ENCODE measurements at regions not wholly inside any gene's neighbourhood (a gene's known extent, or its start where the extent isn't known, plus 50 kb on each side); places are given as distances from the start of the nearest gene placed in this dataset.
"Not testable (repeated sequence)": the region's sequence is repeated elsewhere in the genome, so short reads cannot be mapped to it uniquely, and the experiment has no call there.

DNA sequence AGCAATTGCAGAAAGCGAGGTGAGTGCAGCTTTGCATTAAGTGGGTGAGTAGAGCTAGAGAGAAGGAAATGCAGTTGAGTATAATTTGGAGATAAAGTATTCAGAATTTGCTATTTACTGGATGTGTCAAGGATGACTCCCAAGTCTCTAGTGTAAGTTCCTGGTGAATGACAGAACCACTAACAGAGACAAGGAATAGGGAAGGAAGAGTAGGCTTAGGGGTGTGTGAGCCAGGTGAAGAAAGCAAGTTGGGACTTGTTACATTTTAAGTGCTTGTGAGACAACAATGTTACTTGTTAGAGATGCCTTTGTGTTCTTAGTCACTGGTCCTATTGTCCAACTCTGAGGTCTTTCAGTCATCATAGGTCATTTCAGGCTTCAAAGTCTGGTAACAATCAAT, 70.8 kb downstream of the TBC1D26 start:
- intact Hi-C loops (cut with micrococcal nuclease; ENCODE audit: unreplicated experiment); H3K27me3 Mint-ChIP-seq (ENCODE audit: unreplicated experiment): not testable (repeated sequence)

GRCh38 chr17:15806825-15807224, 74.7 kb downstream of the TBC1D26 start:
- DNase-seq; H3K27me3 Mint-ChIP-seq (ENCODE audit: unreplicated experiment); H3K27ac Mint-ChIP-seq (ENCODE audit: unreplicated experiment); CTCF ChIA-PET; BruUV-seq (replicated peaks); H3K4me1 Mint-ChIP-seq (ENCODE audit: low read depth, unreplicated experiment); H3K4me3 Mint-ChIP-seq (ENCODE audit: low read depth, unreplicated experiment); H3K36me3 Mint-ChIP-seq (ENCODE audit: insufficient read depth, unreplicated experiment); intact Hi-C loops (cut with micrococcal nuclease; ENCODE audit: unreplicated experiment); H3K9me3 Mint-ChIP-seq (ENCODE audit: low read depth, unreplicated experiment): not testable (repeated sequence)

More for the DNA sequence above, 70.8 kb downstream of the TBC1D26 start:
- H3K27ac Mint-ChIP-seq (ENCODE audit: unreplicated experiment); DNase-seq; CTCF ChIA-PET; H3K4me1 Mint-ChIP-seq (ENCODE audit: low read depth, unreplicated experiment); H3K9me3 Mint-ChIP-seq (ENCODE audit: low read depth, unreplicated experiment); BruUV-seq (replicated peaks); H3K36me3 Mint-ChIP-seq (ENCODE audit: insufficient read depth, unreplicated experiment); H3K4me3 Mint-ChIP-seq (ENCODE audit: low read depth, unreplicated experiment): not testable (repeated sequence)

DNA sequence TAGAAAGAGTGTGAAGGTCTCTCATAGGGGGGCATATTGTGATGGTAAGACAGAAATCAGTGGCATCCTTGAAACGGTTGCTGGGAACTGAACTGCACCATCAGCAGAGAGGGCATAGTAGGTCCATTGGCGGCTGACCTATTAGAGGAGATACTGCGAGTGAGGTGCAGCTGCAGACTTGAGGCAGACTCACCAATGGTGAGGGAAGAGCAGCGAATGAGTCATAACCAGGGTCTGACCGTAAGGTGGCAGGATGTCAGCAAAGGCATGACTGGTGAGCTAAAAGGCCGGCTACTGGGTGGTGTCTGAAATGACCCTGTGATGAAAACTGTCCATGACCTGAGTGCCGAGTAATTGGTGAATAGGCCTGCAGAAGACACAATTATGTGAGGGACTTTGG, 81.3 kb downstream of the TBC1D26 start:
- intact Hi-C loops (cut with micrococcal nuclease; ENCODE audit: unreplicated experiment); BruUV-seq (replicated peaks): not testable (repeated sequence)

GRCh38 chr17:15814003-15814402, 81.9 kb downstream of the TBC1D26 start:
- H3K27ac Mint-ChIP-seq (ENCODE audit: unreplicated experiment) = not testable (repeated sequence)

More for the DNA sequence above, 81.3 kb downstream of the TBC1D26 start:
- H3K4me3 Mint-ChIP-seq (ENCODE audit: low read depth, unreplicated experiment); DNase-seq; H3K27me3 Mint-ChIP-seq (ENCODE audit: unreplicated experiment); H3K9me3 Mint-ChIP-seq (ENCODE audit: low read depth, unreplicated experiment); CTCF ChIA-PET; H3K4me1 Mint-ChIP-seq (ENCODE audit: low read depth, unreplicated experiment); H3K36me3 Mint-ChIP-seq (ENCODE audit: insufficient read depth, unreplicated experiment); H3K27ac Mint-ChIP-seq (ENCODE audit: unreplicated experiment): not testable (repeated sequence)

DNA sequence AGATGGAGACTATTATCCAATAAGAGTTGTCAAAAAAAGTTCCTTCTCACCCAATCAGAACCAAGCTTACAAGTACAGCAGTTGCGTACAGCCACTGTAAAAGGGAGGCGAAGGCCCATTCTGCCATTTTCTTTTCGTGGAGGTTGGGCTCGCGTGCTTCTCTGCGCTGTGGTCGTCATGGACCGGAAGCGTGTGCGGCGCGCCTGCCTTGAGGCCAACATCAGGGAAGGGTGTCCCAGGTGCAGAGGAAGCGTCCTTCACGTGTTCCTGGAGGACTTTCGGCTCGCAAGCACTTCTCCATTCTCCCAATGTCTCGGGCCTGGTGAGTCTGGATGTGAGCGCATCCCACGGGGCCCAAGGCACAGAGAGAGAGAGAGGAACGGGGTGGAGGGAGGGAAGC, 85.8 kb downstream of the TBC1D26 start:
- BruUV-seq (replicated peaks); H3K4me3 Mint-ChIP-seq (ENCODE audit: low read depth, unreplicated experiment); H3K36me3 Mint-ChIP-seq (ENCODE audit: insufficient read depth, unreplicated experiment); H3K27ac Mint-ChIP-seq (ENCODE audit: unreplicated experiment); H3K4me1 Mint-ChIP-seq (ENCODE audit: low read depth, unreplicated experiment); H3K27me3 Mint-ChIP-seq (ENCODE audit: unreplicated experiment); DNase-seq; H3K9me3 Mint-ChIP-seq (ENCODE audit: low read depth, unreplicated experiment); intact Hi-C loops (cut with micrococcal nuclease; ENCODE audit: unreplicated experiment); CTCF ChIA-PET: not testable (repeated sequence)

More at GRCh38 chr17:15814003-15814402, 81.9 kb downstream of the TBC1D26 start:
- CTCF ChIA-PET; BruUV-seq (replicated peaks); H3K4me3 Mint-ChIP-seq (ENCODE audit: low read depth, unreplicated experiment); H3K9me3 Mint-ChIP-seq (ENCODE audit: low read depth, unreplicated experiment); H3K36me3 Mint-ChIP-seq (ENCODE audit: insufficient read depth, unreplicated experiment); DNase-seq; H3K4me1 Mint-ChIP-seq (ENCODE audit: low read depth, unreplicated experiment); intact Hi-C loops (cut with micrococcal nuclease; ENCODE audit: unreplicated experiment); H3K27me3 Mint-ChIP-seq (ENCODE audit: unreplicated experiment): not testable (repeated sequence)

GRCh38 chr17:15822280-15822679, 90.2 kb downstream of the TBC1D26 start:
- intact Hi-C loops (cut with micrococcal nuclease; ENCODE audit: unreplicated experiment); DNase-seq; H3K4me1 Mint-ChIP-seq (ENCODE audit: low read depth, unreplicated experiment); H3K9me3 Mint-ChIP-seq (ENCODE audit: low read depth, unreplicated experiment); BruUV-seq (replicated peaks); H3K27me3 Mint-ChIP-seq (ENCODE audit: unreplicated experiment); H3K36me3 Mint-ChIP-seq (ENCODE audit: insufficient read depth, unreplicated experiment); H3K27ac Mint-ChIP-seq (ENCODE audit: unreplicated experiment); CTCF ChIA-PET; H3K4me3 Mint-ChIP-seq (ENCODE audit: low read depth, unreplicated experiment): not testable (repeated sequence)

DNA sequence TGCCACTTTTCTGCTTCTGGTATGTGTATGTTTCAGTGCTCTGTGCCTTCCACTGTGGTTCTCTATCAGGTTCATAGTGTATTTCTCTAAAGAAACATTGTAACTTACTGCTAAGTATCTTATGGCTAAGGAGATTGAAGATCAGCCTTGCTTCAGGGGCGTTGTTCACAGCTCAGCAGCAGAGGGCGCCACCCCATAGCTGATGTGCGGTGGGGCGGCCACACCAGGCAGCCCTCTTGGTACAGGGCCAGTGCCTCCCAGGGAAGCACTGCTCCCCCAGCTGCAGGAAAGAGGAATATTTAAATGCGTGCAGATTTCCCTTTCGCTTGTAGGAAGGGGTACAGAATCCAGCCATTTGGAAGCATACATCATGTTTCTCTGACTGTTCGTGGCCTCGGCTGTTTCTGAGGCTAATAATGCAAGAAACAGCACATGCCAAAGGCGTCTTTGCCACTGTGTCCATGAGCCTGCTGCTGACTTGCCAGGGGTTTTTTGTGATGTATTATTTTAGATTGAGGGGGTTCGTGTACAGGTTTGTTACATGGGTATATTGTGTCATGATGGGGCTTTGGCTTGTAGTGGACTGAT, 96.7 kb downstream of the TBC1D26 start:
- DNase-seq = peak; percentile 84
- peaks cover 11% of the 10 kb centered on the region for H3K4me1 Mint-ChIP-seq (ENCODE audit: low read depth, unreplicated experiment)
- H3K27me3 Mint-ChIP-seq (ENCODE audit: unreplicated experiment); H3K9me3 Mint-ChIP-seq (ENCODE audit: low read depth, unreplicated experiment); H3K36me3 Mint-ChIP-seq (ENCODE audit: insufficient read depth, unreplicated experiment); H3K27ac Mint-ChIP-seq (ENCODE audit: unreplicated experiment); H3K4me3 Mint-ChIP-seq (ENCODE audit: low read depth, unreplicated experiment); BruUV-seq (replicated peaks): not testable (repeated sequence)
- intact Hi-C loops (cut with micrococcal nuclease; ENCODE audit: unreplicated experiment) = loop anchor here (1.0 to 2.0 kb wide), 2 partner anchors 115 to 170 kb away; partner anchors contain the start of genes TTC19 and ZSWIM7
- CTCF ChIA-PET = interaction anchor here (0.6 kb wide), 2 partner anchors 116 to 170 kb away, joined by 3 read pairs; partner anchors contain the start of gene ADORA2B
- TF ChIP-seq, protein P1, sequence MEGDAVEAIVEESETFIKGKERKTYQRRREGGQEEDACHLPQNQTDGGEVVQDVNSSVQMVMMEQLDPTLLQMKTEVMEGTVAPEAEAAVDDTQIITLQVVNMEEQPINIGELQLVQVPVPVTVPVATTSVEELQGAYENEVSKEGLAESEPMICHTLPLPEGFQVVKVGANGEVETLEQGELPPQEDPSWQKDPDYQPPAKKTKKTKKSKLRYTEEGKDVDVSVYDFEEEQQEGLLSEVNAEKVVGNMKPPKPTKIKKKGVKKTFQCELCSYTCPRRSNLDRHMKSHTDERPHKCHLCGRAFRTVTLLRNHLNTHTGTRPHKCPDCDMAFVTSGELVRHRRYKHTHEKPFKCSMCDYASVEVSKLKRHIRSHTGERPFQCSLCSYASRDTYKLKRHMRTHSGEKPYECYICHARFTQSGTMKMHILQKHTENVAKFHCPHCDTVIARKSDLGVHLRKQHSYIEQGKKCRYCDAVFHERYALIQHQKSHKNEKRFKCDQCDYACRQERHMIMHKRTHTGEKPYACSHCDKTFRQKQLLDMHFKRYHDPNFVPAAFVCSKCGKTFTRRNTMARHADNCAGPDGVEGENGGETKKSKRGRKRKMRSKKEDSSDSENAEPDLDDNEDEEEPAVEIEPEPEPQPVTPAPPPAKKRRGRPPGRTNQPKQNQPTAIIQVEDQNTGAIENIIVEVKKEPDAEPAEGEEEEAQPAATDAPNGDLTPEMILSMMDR (IDR thresholded peaks at IDR 0.05; ENCODE audit: unreplicated experiment) = peak; percentile 63

GRCh38 chr17:15830221-15830620, 98.1 kb downstream of the TBC1D26 start:
- intact Hi-C loops (cut with micrococcal nuclease; ENCODE audit: unreplicated experiment) = not testable (repeated sequence)

DNA sequence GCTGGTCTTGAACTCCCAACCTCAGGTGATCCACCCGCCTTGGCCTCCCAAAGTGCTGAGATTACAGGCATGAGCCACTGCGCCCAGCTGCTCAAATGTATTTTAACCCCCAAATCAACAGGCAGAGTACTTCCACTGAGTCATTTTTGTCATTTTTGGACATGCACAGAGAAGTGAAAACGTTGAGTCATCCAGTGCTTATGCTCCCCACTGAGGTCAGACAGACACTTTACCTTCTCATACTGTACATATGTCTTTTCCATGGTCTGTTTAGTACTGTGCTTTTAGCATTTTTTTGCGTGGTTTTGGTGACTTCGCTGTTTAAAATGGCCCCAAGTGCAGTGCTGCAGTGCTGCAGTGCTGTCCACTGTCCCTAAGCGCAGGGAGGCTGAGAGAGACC, 99.1 kb downstream of the TBC1D26 start:
- DNase-seq; H3K27me3 Mint-ChIP-seq (ENCODE audit: unreplicated experiment); CTCF ChIA-PET; BruUV-seq (replicated peaks); H3K9me3 Mint-ChIP-seq (ENCODE audit: low read depth, unreplicated experiment); H3K4me3 Mint-ChIP-seq (ENCODE audit: low read depth, unreplicated experiment); H3K27ac Mint-ChIP-seq (ENCODE audit: unreplicated experiment); H3K36me3 Mint-ChIP-seq (ENCODE audit: insufficient read depth, unreplicated experiment); intact Hi-C loops (cut with micrococcal nuclease; ENCODE audit: unreplicated experiment): not testable (repeated sequence)
- peaks cover 11% of the 10 kb centered on the region for H3K4me1 Mint-ChIP-seq (ENCODE audit: low read depth, unreplicated experiment)

More at GRCh38 chr17:15830221-15830620, 98.1 kb downstream of the TBC1D26 start:
- not testable (repeated sequence) for DNase-seq; BruUV-seq (replicated peaks); H3K4me3 Mint-ChIP-seq (ENCODE audit: low read depth, unreplicated experiment); H3K27me3 Mint-ChIP-seq (ENCODE audit: unreplicated experiment); H3K27ac Mint-ChIP-seq (ENCODE audit: unreplicated experiment); H3K36me3 Mint-ChIP-seq (ENCODE audit: insufficient read depth, unreplicated experiment); H3K9me3 Mint-ChIP-seq (ENCODE audit: low read depth, unreplicated experiment)
- CTCF ChIA-PET = interaction anchor here (0.6 kb wide), 1 partner anchor 469 kb away, joined by 3 read pairs; no protein-coding TSS in a partner anchor
- H3K4me1 Mint-ChIP-seq (ENCODE audit: low read depth, unreplicated experiment) = peaks cover 11% of the 10 kb centered on the region
